Endodermal cell (in vitro differentiated cells): ENCODE measurements at regions not wholly inside any gene's neighbourhood (a gene's known extent, or its start where the extent isn't known, plus 50 kb on each side); places are given as distances from the start of the nearest gene placed in this dataset.

Experiments used
- DNase-seq: peaks from one replicate; pipeline ENCODE4 v3.0.0-alpha.2; 2017
- H3K27ac ChIP-seq: 2 replicates; pipeline ENCODE4 v1.5.1; 2013; ENCODE audit warnings: mild to moderate bottlenecking, low read depth, low read length, moderate library complexity
- H3K27me3 ChIP-seq: 2 replicates; pipeline ENCODE4 v1.6.1; 2013; ENCODE audit warnings: mild to moderate bottlenecking, low read length, moderate library complexity; ENCODE audit not compliant: insufficient read depth, control insufficient read depth, poor library complexity, severe bottlenecking
- H3K36me3 ChIP-seq: 2 replicates; pipeline ENCODE4 v1.7.0; 2013; ENCODE audit warnings: mild to moderate bottlenecking, low read length, moderate library complexity; ENCODE audit not compliant: control insufficient read depth, insufficient read depth
- H3K4me1 ChIP-seq: one replicate; pipeline ENCODE4 v1.7.0; 2013; ENCODE audit warnings: low read length; ENCODE audit not compliant: control insufficient read depth, insufficient read depth
- H3K4me3 ChIP-seq: 2 replicates; pipeline ENCODE4 v1.5.1; 2013; ENCODE audit warnings: mild to moderate bottlenecking, low read length, moderate library complexity
- H3K9ac ChIP-seq: 2 replicates; pipeline ENCODE4 v1.6.1; 2013; ENCODE audit warnings: mild to moderate bottlenecking, low read length, moderate library complexity; ENCODE audit not compliant: poor library complexity, severe bottlenecking; ENCODE audit errors: extremely low read depth
- H3K9me3 ChIP-seq: 2 replicates; pipeline ENCODE4 v1.6.1; 2013; ENCODE audit warnings: mild to moderate bottlenecking, low read length, moderate library complexity; ENCODE audit not compliant: control insufficient read depth
- H3K27ac Mint-ChIP-seq: 2 replicates; pipeline ENCODE4 v1.8.0; 2020; ENCODE audit warnings: mixed read lengths
- H3K27me3 Mint-ChIP-seq: 2 replicates; pipeline ENCODE4 v1.8.0; 2021; ENCODE audit warnings: mild to moderate bottlenecking, mixed read lengths; ENCODE audit not compliant: insufficient read depth
- H3K36me3 Mint-ChIP-seq: 2 replicates; pipeline ENCODE4 v1.8.0; 2020; ENCODE audit warnings: low read depth, mixed read lengths
- H3K4me1 Mint-ChIP-seq: 2 replicates; pipeline ENCODE4 v1.8.0; 2020; ENCODE audit warnings: mixed read lengths
- H3K4me3 Mint-ChIP-seq: 2 replicates; pipeline ENCODE4 v1.8.0; 2020; ENCODE audit warnings: mild to moderate bottlenecking, moderate library complexity, mixed read lengths
- H3K9me3 Mint-ChIP-seq: 2 replicates; pipeline ENCODE4 v1.8.0; 2020; ENCODE audit warnings: mild to moderate bottlenecking, mixed read lengths
- CTCF ChIP-seq: fragments of 200-600 bp; sonication (generic); conservative IDR thresholded peaks from 2 replicates; pipeline ENCODE4 v1.5.0; 2021; ENCODE audit warnings: antibody characterized with exemption, mild to moderate bottlenecking
- WGBS, 2 experiments: methylation state at CpG; one replicate each; pipeline versions ENCODE4 v1.1.5 to v1.1.7; 2013; ENCODE audit warnings: missing lambda C conversion rate in 2 of 2, mixed read lengths in 1 of 2; ENCODE audit not compliant: insufficient coverage in 1 of 2, insufficient read length in 1 of 2; 5-methylcytosine and 5-hydroxymethylcytosine counted together

- Mint-ChIP-seq H3K4me3 (no peak overlapping the region), H3K27me3 (no peaks in the 10 kb centered on the region), H3K36me3 (no peaks in the 10 kb centered on the region), H3K4me1 (no peaks in the 10 kb centered on the region), H3K27ac (no peak overlapping the region), H3K9me3 (peaks cover 6% of the 10 kb centered on the region)
- no peak for TF ChIP-seq CTCF
- no peaks in the 10 kb centered on the region for H3K36me3 ChIP-seq
- no peaks in the 10 kb centered on the region for H3K27me3 ChIP-seq
- H3K4me3 ChIP-seq, result no peak overlapping the region
- 94 to 98% methylated on average over 4 to 9 of the region's 9 CpGs for WGBS, 2 experiments
- no peak overlapping the region for H3K27ac ChIP-seq
- H3K4me1 ChIP-seq, result no peaks in the 10 kb centered on the region
- H3K9ac ChIP-seq, result no peak overlapping the region
- DNase-seq, result no peak
- H3K9me3 ChIP-seq, result no peaks in the 10 kb centered on the region
Observed at GRCh38 chrX:42456176-42456700, 321.7 kb downstream of the PPP1R2C start.

GRCh38 chrX:42450228-42450627 lies 327.7 kb downstream of the PPP1R2C start:
- Mint-ChIP-seq H3K27me3 (no peaks in the 10 kb centered on the region), H3K4me3 (no peak overlapping the region), H3K9me3 (peaks cover 20% of the 10 kb centered on the region), H3K27ac (no peak overlapping the region), H3K36me3 (no peaks in the 10 kb centered on the region), H3K4me1 (no peaks in the 10 kb centered on the region)
- no peak for DNase-seq
- H3K27me3 ChIP-seq, result no peaks in the 10 kb centered on the region
- H3K4me1 ChIP-seq, result no peaks in the 10 kb centered on the region
- TF ChIP-seq CTCF, result no peak
- no peak overlapping the region for H3K4me3 ChIP-seq
- H3K27ac ChIP-seq, result no peak overlapping the region
- H3K36me3 ChIP-seq, result no peaks in the 10 kb centered on the region
- H3K9ac ChIP-seq, result no peak overlapping the region
- no peaks in the 10 kb centered on the region for H3K9me3 ChIP-seq

- TF ChIP-seq CTCF, result no peak
- Mint-ChIP-seq H3K27ac (no peak overlapping the region), H3K4me1 (no peaks in the 10 kb centered on the region), H3K27me3 (no peaks in the 10 kb centered on the region), H3K9me3 (peaks cover 37% of the 10 kb centered on the region), H3K36me3 (no peaks in the 10 kb centered on the region), H3K4me3 (no peak overlapping the region)
- Histone ChIP-seq H3K9ac (no peak overlapping the region), H3K27me3 (no peaks in the 10 kb centered on the region), H3K36me3 (no peaks in the 10 kb centered on the region), H3K4me3 (no peak overlapping the region), H3K4me1 (no peaks in the 10 kb centered on the region), H3K9me3 (no peaks in the 10 kb centered on the region), H3K27ac (no peak overlapping the region)
- WGBS, 2 experiments, result 67 to 100% methylated on average over 1 of the region's 1 CpG
- DNase-seq, result no peak
Observed at GRCh38 chrX:42443267-42443666, 334.7 kb downstream of the PPP1R2C start.
